Activated CD4-positive, alpha-beta T cell treated with anti-CD3 and anti-CD28 coated beads, Interleukin-2, amount 50 U/mL, for 48 hours (primary cell): ENCODE measurements at regions not wholly inside any gene's neighbourhood (a gene's known extent, or its start where the extent isn't known, plus 50 kb on each side); places are given as distances from the start of the nearest gene placed in this dataset.
"Not testable (repeated sequence)": the region's sequence is repeated elsewhere in the genome, so short reads cannot be mapped to it uniquely, and the experiment has no call there.

ENCODE experiments used
- DNase-seq, 2 experiments: peaks; one replicate each; pipeline ENCODE4 v3.0.0-alpha.2; 2020

DNA sequence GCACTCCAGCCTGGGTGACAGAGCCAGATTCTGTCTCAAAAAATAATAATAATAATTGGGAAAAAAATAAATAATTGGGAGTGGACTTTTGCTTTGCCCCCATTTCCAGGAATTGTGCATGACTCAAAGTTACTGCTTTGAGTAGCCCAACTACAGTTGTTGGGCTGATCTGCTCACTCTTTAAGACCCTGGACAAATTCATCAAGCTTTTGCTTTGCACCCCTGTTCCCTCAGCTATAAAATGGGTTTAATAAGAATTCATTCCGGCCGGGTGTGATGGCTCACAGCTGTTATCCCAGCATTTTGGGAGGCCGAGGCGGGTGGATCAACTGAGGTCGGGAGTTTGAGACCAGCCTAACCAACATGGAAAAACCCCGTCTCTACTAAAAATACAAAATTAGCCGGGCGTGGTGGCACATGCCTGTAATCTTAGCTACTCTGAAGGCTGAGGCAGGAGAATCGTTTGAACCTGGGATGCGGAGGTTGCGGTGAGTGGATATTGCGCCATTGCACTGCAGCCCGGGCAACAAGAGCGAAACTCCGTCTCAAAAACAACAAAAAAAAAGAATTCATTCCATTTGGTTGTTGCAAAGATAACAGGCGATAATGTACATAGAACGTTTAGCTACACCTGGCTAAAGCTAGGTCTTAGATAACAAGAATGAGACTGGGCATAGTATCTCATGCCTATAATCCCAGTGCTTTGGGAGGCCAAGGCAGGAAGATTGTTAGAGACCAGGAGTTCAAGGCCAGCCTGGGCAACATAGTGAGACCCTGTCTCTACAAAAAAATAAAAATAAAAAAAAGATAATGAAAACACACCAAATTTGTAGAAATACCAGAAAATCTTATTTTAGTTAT, 87.9 kb upstream of the ZNF217 start:
- DNase-seq: no peak

DNA sequence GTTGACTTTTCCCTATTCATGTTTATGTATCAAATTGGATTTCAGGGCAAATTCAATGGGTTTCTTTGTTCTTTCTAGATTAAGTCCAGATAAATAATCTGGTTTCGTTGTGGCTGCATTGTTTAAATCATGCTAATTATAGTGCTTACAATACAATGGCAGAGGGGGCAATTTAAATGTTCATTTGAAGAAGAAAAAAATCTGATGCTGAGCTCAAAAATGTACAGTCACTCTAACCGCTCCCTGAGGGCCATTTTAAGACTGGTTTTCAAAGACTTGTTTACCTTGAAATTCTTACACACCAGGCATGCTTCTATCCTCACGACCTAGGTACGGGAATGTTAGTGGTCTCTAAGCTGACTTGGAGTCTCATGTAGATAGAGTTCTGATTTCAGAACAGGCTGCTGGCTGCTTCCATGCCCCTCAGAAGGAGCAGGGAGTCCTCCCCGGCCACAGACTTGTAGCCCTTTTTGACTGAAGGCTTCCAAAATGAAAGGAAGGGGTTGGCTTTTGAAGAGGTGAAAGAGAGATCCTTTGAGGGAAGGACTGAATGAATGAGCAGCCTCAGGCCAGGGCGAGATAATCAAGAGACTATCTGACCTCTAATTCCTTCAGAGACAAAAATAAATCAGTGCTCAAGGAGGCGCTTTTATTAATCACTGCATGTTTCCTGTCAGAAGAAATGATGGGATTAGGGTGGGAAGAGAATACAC, 86.1 kb upstream of the ZNF217 start:
- no peak for DNase-seq

DNA sequence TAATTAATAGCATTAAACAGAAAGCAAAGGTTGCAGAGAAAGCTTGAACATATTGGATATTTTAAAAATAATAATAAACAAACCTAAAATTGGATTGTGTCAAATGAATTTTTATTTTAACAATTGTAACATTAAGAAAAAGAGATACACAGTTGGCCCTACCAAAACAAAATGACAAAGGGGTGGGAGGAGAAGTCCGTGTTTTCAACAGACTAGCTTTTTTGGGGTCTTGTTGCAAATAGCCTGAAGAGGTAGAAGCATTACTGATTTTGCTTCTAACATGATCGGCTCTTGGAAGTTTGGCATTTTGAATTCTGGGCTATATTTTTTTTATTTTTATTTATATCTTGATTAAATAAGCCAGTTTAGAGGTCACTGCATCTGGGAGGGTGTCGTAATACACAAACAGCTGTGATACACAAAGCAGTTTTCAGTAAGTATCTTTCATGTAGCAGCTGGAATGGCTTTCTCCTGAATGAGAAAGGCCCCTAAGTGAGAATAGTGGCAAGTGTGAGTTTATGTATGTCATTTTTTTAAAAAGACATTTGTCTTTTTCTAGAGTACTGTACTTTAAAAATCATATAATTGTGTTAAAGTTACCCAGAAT, 85.5 kb upstream of the ZNF217 start:
- no peak for DNase-seq

DNA sequence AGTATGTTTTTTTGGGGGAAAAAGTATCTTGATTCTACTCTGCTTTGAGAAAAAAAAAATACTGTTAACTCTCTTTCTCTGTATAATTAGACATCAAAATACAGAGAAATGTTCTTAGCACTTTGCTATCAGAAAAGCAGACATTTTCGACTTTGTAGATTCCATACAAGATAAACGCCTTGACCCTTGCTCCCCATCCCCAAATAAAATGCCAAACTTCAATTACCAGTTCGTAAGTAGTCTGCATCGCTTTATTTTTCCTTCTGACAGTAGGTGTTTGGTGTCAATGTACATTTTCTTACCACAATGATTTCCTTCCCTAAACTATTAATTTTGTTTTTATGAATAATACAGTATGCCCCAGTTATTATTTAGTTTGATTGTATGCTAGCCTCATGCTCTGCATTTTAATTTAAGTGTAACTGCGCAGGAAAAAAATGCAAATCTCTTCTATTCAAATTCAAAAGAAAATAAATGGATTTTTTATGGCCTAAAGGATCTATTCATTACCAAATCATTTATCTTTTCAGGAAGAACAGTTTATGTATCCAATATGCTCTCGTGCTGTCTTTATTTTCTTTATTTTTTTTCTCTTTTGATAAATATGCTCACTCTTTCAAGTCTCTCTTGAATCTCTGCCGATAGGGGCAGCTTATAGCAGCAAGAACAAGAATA, 84.8 kb upstream of the ZNF217 start:
- DNase-seq: no peak

DNA sequence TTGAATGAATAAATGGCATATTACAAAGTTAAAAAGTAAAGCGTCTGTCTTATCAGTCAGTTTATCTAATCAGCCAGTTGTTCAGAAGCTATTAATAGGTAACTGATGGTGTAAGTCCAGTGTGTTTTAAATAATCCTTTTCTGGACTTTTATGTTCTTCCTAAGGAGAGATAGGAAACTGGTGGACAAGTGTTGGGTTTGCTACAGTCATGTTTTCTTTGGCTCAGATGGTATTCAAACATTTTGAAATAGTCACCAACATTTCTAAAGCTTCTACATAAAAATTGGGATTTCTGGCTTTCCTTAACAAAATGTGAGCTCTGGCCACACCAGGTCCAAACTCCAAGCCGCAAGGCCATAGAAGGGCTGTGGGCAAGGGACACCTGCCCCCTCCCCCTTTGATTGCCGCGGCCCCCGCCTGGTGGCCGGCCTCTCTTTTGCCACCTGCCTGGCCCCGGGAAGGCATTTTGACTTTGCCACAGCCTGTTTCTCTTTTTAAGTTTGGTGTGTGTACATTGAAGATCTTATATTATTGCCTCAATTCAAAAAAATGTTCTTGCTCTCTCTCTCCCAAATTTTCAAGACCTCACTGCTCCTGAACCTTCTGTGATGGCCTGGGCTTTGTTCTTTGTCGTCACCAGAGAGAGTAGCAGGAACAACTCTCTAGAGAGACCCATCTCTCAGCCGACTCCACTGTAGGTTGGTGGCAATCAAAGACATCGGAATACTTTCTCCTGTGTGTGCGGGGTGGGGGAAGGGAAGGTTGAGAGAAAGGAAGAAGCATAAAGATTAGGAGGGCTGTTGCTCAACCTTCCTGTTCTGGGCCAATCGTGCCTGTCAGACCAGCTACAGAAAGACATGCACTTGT, 84.0 kb upstream of the ZNF217 start:
- peak in 1 of 2 experiments; percentile 31 for DNase-seq

DNA sequence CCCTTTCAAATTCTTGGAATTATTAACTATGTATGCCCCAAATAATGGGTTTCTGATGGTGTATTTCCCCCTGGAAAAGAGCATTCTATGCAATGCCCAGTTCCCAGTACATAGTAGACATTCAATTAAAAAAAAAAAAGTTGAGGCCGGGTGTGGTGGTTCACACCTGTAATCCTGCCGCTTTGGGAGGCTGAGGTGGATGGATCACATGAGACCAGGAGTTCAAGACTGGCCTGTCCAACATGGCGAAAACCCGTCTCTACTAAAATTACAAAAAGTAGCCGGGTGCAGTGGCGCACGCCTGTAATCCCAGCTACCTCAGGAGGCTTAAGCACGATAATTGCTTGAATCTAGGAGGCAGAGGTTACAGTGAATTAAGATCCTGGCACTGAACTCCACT, 83.3 kb upstream of the ZNF217 start:
- DNase-seq: no peak

DNA sequence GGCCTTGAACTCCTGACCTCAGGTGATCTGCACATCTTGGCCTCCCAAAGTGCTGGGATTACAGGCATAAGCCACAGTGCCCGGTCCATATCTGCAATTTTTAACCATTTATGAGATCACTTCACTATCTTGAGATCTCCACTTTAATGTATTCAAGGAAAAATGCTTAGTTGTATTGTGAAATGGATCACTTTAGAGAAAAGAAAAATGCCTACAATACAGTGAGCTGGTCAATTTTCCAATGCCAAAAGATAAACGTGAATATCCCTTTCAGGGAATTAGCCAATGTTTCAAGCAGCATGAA, 82.8 kb upstream of the ZNF217 start:
- DNase-seq: no peak

DNA sequence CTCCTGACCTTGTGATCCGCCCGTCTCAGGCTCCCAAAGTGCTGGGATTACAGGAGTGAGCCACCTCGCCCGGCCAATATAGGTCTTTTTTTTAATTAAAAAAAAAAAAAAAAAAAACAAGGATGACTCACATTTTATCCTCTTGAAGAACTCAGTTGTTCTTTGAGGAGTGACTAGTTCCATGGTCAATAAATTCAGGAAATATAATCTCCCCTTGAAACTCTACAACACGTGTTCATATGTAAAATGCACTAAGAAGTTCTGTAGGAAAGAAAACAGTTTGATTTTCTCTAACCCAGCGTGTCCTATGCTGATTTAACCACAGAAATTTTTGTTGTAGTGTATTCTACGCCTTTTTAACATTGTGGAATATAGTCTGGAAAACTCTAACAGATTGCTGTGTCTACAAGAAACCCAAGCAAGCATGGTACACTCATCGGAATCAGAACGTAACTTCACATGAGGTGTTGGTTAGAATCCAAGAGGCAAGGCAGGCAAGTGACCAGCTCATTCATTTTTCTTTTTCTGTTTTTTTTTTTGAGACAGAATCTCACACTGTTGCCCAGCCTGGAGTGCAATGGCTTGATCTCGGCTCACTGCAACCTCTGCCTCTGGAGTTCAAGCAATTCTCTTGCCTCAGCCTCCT, 79.0 kb upstream of the ZNF217 start:
- no peak for DNase-seq

DNA sequence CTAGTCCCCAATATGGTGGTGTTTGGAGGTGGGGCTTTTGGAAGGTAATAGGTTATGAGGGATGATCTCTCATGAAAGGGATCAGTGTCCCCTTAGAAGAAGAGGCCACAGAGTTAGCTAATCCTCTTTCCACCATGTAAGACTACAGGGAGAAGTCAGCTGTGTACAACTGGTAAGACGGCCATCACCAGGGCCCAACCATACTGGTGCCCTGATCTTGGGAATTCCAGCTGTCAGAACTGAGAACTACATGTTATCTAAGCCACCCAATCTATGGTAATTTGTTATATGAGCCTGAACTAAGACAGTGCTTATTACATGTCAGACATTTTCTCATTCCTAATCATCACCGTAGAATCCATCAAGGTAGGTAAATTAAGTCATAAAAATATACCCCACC, 77.7 kb upstream of the ZNF217 start:
- DNase-seq: no peak

DNA sequence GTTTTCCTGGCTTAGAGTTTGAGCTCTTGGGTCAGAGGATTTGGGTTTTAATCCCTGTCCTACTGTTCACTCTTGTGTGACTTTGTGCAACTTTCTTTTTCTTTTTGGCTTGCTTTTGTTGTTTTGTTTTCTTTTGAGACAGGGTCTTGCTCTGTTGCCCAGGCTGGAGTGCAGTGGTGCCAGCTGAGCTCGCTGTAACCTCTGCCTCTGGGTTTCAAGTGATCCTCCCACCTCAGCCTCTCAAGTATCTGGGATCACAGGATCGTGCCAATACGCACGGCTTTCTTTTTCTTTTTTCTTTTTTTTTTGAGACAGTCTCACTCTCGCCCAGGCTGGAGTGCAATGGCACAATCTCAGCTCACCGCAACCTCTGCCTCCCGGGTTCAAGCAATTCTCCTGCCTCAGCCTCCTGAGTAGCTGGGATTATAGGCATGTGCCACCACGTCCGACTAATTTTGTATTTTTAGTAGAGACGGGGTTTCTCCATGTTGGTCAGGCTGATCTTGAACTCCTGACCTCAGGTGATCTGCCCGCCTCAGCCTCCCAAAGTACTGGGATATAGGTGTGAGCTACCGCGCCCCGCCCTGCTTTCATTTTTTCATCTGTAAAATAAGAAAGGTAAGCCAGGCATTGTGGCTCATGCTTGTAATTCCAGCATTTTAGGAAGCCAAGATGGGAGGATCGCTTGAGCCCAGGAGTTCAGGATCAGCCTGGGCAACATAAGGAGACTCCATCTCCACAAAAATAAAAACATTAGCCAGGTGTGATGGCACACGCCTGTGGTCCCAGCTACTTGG, 76.1 kb upstream of the ZNF217 start:
- not testable (repeated sequence) for DNase-seq

DNA sequence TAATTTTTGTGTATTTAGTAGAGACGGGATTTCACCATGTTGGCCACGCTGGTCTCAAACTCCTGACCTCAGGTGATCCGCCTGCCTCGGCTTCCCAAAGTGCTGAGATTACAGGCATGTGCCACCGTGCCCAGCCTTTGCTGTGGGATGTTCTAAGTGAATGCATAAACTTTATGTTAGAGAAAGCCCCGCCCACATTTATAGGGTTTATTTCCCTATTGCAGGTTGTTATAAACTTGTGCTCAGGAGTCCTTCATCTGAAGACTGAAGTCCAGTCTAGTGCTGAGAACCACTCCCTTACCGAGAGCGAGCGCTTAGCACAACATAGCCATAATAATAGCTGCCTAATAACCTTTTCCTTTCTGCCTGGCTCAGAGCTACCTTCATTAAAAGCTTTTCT, 75.4 kb upstream of the ZNF217 start:
- DNase-seq: no peak

DNA sequence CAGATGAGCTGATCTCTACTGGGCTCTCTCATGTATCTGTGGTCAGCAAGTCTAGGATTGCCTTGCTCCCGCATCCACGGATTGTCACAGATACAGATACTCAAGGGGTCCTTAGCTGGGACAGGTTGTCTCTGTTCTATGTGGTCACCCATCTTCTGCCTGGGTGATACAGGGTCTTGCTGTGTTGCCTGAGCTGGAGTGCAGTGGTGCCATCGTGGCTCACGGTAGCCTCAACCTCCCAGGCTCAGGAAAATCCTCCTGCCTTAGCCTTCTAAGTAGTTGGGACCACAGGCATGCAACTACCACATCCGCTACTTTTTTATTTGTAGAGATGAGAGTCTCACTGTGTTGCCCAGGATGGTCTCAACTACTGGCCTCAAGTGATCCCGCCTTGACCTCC, 72.5 kb upstream of the ZNF217 start:
- no peak for DNase-seq

DNA sequence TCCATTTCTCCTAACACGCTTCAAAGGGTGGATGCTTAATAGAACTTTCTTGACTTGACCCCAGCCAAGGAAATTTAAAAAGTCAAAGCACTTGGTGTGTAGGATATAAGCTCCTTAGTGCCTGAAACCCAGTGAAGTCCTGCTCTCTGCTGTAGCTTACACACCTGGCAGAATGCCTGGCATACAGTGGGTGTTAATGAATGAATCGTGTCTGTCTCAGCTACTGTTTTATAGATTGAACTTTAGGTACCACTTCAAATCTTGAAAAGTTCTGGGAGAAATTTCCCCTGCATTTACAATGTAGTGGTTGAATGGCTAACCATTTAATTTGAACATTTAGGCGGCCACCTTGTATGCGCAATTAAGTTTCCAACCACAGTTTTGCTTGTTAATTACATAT, 70.5 kb upstream of the ZNF217 start:
- DNase-seq: no peak

DNA sequence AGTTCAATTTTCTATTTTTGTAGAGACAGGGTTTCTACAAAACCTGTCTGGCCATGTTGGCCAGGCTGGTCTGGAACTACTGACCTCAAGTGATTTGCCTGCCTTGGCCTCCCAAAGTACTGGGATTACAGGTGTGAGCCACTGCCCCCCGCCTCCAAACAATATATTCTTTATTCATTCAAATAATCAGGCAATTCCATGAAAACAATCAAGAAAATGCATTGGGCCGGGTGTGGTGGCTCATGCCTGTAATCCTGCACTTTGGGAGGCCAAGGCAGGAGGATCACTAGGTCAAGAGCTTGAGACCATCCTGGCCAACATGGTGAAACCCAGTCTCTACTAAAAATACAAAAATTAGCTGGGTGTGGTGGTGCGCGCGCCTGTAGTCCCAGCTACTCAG, 69.9 kb upstream of the ZNF217 start:
- DNase-seq: not testable (repeated sequence)

DNA sequence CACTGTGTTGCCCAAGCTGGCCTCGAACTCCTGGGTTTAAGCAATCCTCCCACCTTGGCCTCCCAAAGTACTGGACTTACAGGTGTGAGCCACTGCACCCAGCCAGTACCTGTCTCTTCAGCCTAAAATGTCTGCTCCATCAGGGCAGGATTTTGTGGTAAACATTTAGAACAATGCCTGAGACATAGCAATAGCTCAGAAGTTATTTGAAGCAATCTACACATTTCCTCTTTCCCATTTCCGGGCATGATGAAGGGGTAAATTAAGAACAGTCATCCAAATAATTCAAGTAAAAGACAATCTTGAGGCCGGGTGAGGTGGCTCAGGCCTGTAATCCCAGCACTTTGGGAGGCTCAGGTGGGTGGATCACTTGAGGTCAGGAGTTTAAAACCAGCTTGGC, 69.0 kb upstream of the ZNF217 start:
- DNase-seq: no peak

DNA sequence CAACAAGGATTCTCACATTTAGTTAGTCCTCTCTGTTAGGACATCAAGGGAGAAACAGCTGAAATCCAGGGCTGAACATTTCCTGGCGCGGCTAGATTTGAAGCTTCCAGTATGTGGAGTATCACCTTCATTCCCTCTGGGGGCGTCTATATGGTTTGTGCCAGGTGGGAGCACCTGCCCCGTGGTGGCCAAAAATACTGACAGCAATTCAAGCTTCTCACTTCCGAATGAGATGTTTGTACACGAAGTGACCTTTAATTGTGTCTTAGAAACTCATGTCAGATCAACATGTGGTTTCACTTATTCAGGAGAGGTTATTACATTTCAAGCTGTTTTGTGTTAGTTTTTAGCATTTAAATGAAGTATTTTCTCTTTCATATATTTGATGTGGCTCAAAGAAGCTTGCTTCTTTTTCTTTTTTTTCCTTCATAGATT, 67.3 kb upstream of the ZNF217 start:
- no peak for DNase-seq

DNA sequence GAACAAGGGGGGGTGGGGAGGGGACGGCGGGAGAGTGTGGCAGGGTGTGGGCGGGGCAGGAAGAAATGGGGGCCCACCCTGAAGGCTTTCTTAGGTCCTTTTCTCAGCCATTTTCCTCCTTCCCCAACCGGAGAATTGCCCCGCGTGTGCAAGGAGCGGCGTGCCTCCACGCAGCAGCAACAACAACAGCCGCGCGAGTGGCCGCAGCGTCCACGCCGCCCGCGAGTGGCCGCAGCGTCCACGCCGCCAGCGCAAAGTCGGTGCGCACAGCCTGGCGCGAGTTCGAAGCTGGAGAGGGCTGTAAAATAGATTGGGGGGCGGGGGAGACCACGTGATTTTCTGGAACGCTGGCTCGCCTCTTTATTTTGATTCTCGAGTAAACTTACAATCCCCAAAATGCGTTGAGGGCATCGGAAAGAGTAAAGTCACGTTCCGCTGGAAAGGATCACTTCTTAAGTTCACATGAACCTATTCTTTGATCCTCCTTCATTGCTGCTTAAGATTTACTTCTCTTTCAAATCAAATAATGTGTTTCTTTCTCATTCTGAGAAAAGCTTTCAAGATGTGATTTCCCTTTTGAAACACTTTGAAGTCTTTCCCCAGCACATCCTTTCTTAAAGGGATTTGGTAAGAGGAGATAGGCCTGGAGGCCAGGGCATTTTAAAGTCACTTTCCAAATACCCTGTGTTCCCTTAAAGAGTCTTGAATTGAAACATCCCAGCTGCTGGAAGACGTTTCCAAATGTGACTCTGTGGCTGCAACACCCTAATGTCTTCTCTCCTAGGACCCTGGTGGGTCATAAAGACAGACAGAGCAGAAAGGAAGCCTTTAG, 66.7 kb upstream of the ZNF217 start:
- peak; percentile 52 to 57 for DNase-seq

DNA sequence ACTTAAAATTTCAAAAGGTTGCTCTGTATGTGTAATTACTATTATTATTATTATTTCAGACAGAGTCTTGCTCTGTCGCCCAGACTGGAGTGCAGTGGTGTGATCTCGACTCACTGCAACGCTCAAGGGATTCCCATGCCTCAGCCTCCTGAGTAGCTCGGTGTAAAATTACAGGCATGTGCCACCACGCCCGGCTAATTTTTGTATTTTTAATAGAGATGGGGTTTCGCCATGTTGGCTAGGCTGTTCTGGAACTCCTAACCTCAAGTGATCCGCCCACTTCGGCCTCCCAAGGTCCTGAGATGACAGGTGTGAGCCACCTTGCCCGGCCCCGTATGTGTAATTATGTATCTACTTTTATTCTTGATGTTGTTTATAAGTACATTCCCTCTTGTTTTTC, 65.3 kb upstream of the ZNF217 start:
- DNase-seq: no peak

DNA sequence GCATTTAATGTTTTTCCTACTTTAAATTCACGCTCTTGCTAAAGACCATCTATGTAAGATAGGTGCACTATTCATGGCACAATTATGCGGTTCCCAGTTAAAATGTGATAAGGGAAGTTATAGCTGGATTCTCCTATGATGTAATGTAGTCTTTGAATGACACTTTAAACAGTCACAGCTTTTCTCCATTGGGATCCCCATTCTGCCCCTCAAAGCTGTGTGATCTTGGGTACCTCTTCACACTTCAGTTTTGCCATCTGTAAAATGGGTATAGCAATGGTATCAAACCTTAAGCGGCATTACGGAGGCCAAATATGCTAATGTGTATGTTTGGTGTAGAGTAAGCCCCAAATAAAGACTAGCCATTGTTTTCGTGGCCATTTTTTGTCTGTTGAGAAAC, 64.7 kb upstream of the ZNF217 start:
- DNase-seq: no peak

DNA sequence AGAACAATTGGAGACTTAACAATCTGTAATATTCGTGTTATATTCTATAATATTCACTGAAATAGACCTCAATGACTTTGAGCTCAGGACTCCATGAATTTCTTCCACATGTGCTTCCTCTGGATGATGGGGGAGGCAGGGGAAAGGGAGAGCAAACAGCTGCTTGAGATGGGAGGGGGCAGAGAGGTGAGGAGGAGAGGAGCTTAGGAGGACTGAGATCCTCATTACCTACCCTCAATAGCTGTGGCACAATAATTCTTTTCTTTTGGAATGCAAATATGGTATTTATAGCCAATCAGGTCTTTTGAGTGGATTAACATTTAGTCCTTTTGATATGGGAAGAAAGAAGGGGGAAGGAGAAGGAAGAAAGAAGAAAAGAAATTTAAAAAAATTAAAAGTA, 64.1 kb upstream of the ZNF217 start:
- no peak for DNase-seq
